A549 (cell line): ENCODE measurements at regions not wholly inside any gene's neighbourhood (a gene's known extent, or its start where the extent isn't known, plus 50 kb on each side); places are given as distances from the start of the nearest gene placed in this dataset.

Experiments
- ATAC-seq, 2 experiments: fragments of 200-7000 bp in 1 of 2; fragments of >200 bp in 1 of 2; cut with Nextera tagmentation in 1 of 2; cut with Tn5 transposase in 1 of 2; 3 replicates each; pipeline versions ENCODE4 v1.8.0 to v1.9.1; 2018 to 2020; ENCODE audit warnings: mild to moderate bottlenecking in 1 of 2, moderate library complexity in 1 of 2
- CTCF ChIA-PET: fragments of 300-600 bp; sonication (Branson Sonifier 250); formaldehyde crosslinking; extraction: SDS; loops from one replicate; lab custom pipeline; 2021; ENCODE audit warnings: antibody characterized with exemption, inconsistent platforms; lab: Yijun Ruan, JAX
- POLR2A ChIA-PET: fragments of 350-600 bp; formaldehyde crosslinking; extraction: SDS; loops from one replicate; lab custom pipeline; 2021; ENCODE audit warnings: antibody characterized with exemption, inconsistent platforms; lab: Yijun Ruan, JAX
- DNase-seq, 2 experiments: peaks; one replicate each; pipeline versions ENCODE4 v3.0.0 to v3.0.0-alpha.2; 2011 to 2016; ENCODE audit warnings: low read depth in 1 of 2, low spot score in 1 of 2
- FAIRE-seq: peaks from 2 replicates; lab custom pipeline; 2011; peaks lifted over from hg19 to GRCh38; lab: Jason Lieb, UNC
- H3K27ac ChIP-seq, 2 experiments: fragments of >200 bp; sonication (Bioruptor Twin); formaldehyde crosslinking; 3 replicates each; pipeline ENCODE4 v1.5.1; 2016 to 2017
- H3K4me1 ChIP-seq: fragments of >200 bp; sonication (Bioruptor Twin); formaldehyde crosslinking; 3 replicates; pipeline ENCODE4 v1.6.1; 2016
- H3K4me2 ChIP-seq: fragments of >200 bp; sonication (Bioruptor Twin); formaldehyde crosslinking; 3 replicates; pipeline ENCODE4 v1.6.1; 2016
- H3K4me3 ChIP-seq: fragments of >200 bp; sonication (Bioruptor Twin); formaldehyde crosslinking; 3 replicates; pipeline ENCODE4 v1.5.1; 2016
- H3K9me3 ChIP-seq: fragments of >200 bp; sonication (Bioruptor Twin); formaldehyde crosslinking; 3 replicates; pipeline ENCODE4 v1.6.1; 2016
- ATOH8 ChIP-seq: fragments of 250-450 bp; sonication (Bioruptor Pico); IDR thresholded peaks from 2 replicates; pipeline ENCODE4 v1.5.0; 2020; ENCODE audit warnings: low read depth, mild to moderate bottlenecking, moderate library complexity
- BCL3 ChIP-seq: fragments of >200 bp; sonication (Bioruptor Twin); formaldehyde crosslinking; IDR thresholded peaks from 3 replicates; pipeline ENCODE4 v1.6.1; 2016
- CBX2 ChIP-seq: fragments of 200-600 bp; sonication (generic); IDR thresholded peaks from 2 replicates; pipeline ENCODE4 v1.6.1; 2016; ENCODE audit warnings: low read depth, mild to moderate bottlenecking, borderline replicate concordance
- CHD4 ChIP-seq: fragments of 200-600 bp; sonication (generic); IDR thresholded peaks from 2 replicates; pipeline ENCODE4 v1.6.1; 2016; ENCODE audit warnings: antibody characterized with exemption, mild to moderate bottlenecking, borderline replicate concordance
- CTCF ChIP-seq: fragments of >200 bp; sonication (Bioruptor Twin); formaldehyde crosslinking; IDR thresholded peaks from 3 replicates; pipeline ENCODE4 v1.5.1; 2016
- EHMT2 ChIP-seq: fragments of 200-600 bp; sonication (generic); IDR thresholded peaks from 2 replicates; pipeline ENCODE4 v1.6.1; 2016; ENCODE audit warnings: antibody characterized with exemption, low read depth, mild to moderate bottlenecking, moderate library complexity
- HEYL ChIP-seq: fragments of 250-450 bp; sonication (Bioruptor Pico); IDR thresholded peaks from 2 replicates; pipeline ENCODE4 v1.8.0; 2021; ENCODE audit warnings: mild to moderate bottlenecking, moderate library complexity
- HOXA7 ChIP-seq: fragments of 250-450 bp; sonication (Bioruptor Pico); IDR thresholded peaks from 2 replicates; pipeline ENCODE4 v1.5.0; 2020; ENCODE audit warnings: mild to moderate bottlenecking, moderate library complexity
- HOXB13 ChIP-seq: fragments of 250-450 bp; sonication (Bioruptor Pico); IDR thresholded peaks from 2 replicates; pipeline ENCODE4 v1.5.0; 2020; ENCODE audit warnings: low read depth, mild to moderate bottlenecking, moderate library complexity
- MAFK ChIP-seq: fragments of 450-650 bp; IDR thresholded peaks from 2 replicates; pipeline ENCODE4 v1.6.1; 2014; ENCODE audit not compliant: partially characterized antibody
- MAX ChIP-seq: IDR thresholded peaks from 2 replicates; pipeline ENCODE4 v1.6.1; 2012
- NFE2L2 ChIP-seq: fragments of 150-350 bp; conservative IDR thresholded peaks from 2 replicates; pipeline ENCODE4 v1.6.1; 2014; ENCODE audit warnings: low read length
- PBX3 ChIP-seq: IDR thresholded peaks from 2 replicates; pipeline ENCODE4 v1.6.1; 2012
- POLR2A ChIP-seq: IDR thresholded peaks from 2 replicates; pipeline ENCODE4 v1.6.1; 2012; ENCODE audit warnings: mild to moderate bottlenecking, low read length
- REST ChIP-seq: fragments of 200-600 bp; sonication (generic); IDR thresholded peaks from 2 replicates; pipeline ENCODE4 v1.6.1; 2016; ENCODE audit warnings: antibody characterized with exemption, mild to moderate bottlenecking, moderate library complexity
- RFX5 ChIP-seq: fragments of 450-650 bp; IDR thresholded peaks from 2 replicates; pipeline ENCODE4 v1.7.1; 2014; ENCODE audit warnings: antibody characterized with exemption, mild to moderate bottlenecking, moderate library complexity
- TP53 ChIP-seq: fragments of 250-450 bp; sonication (Bioruptor Pico); IDR thresholded peaks from 2 replicates; pipeline ENCODE4 v1.5.0; 2021; ENCODE audit warnings: mild to moderate bottlenecking, moderate library complexity
- WGBS: methylation state at CpG from one replicate; pipeline ENCODE4 v1.1.6; 2017; ENCODE audit errors: missing lambda C conversion rate; 5-methylcytosine and 5-hydroxymethylcytosine counted together

- no peak for TF ChIP-seq ATOH8 (CRISPR knock-in tag)
- TF ChIP-seq CTCF, result no peak
These were observed 1032.8 kb upstream of the CDH8 start (continued) for GRCh38 chr16:63069047-63069446.

- H3K4me2 ChIP-seq, result no peak overlapping the region
- ChIA-PET CTCF (no interaction called here), POLR2A (no interaction called here)
- DNase-seq, result no peak
- H3K4me1 ChIP-seq, result no peaks in the 10 kb centered on the region
- H3K9me3 ChIP-seq, result no peaks in the 10 kb centered on the region; the same call in 2 of the 3 replicates
- no peak for TF ChIP-seq HOXB13 (CRISPR knock-in tag)
- TF ChIP-seq RFX5, result no peak
- TF ChIP-seq PBX3, result no peak
- no peak for TF ChIP-seq CHD4
- TF ChIP-seq TP53 (CRISPR knock-in tag), result no peak
- TF ChIP-seq ATOH8 (CRISPR knock-in tag), result no peak
- TF ChIP-seq CBX2, result no peak
- no peak for FAIRE-seq
- H3K4me3 ChIP-seq, result no peak overlapping the region
- H3K27ac ChIP-seq, result no peak overlapping the region
- no peak for ATAC-seq
These were observed 1030.9 kb upstream of the CDH8 start for GRCh38 chr16:63067141-63067540.

GRCh38 chr16:63066552-63066951, 1030.3 kb upstream of the CDH8 start:
- POLR2A ChIA-PET, result no interaction called here
- FAIRE-seq, result no peak
- 18% methylated on average over 3 of the region's 3 CpGs for WGBS

More at GRCh38 chr16:63066552-63066951, 1030.3 kb upstream of the CDH8 start:
- no peak for TF ChIP-seq MAX
- TF ChIP-seq HOXA7 (CRISPR knock-in tag), result no peak
- no peak for TF ChIP-seq TP53 (CRISPR knock-in tag)
- no peak for TF ChIP-seq BCL3
- TF ChIP-seq REST, result no peak
- TF ChIP-seq POLR2A, result no peak
- TF ChIP-seq NFE2L2, result peak; percentile 43; the same call in 1 of the 2 replicates
- no peak for TF ChIP-seq EHMT2
- TF ChIP-seq HEYL (CRISPR knock-in tag), result no peak
- TF ChIP-seq MAFK, result peak; percentile 55
- no peak overlapping the region for H3K27ac ChIP-seq
- no peaks in the 10 kb centered on the region; the same call in 2 of the 3 replicates for H3K9me3 ChIP-seq
- peak in 1 of 2 experiments; percentile 36 for DNase-seq
- ATAC-seq, result no peak
- CTCF ChIA-PET, result no interaction called here
- H3K4me3 ChIP-seq, result no peak overlapping the region
- H3K4me2 ChIP-seq, result no peak overlapping the region
- H3K4me1 ChIP-seq, result no peaks in the 10 kb centered on the region
